Fibroblast of mammary gland (primary cell): ENCODE measurements at regions not wholly inside any gene's neighbourhood (a gene's known extent, or its start where the extent isn't known, plus 50 kb on each side); places are given as distances from the start of the nearest gene placed in this dataset.

ENCODE experiments used
- DNase-seq: peaks from one replicate; pipeline ENCODE4 v3.0.0-alpha.2; 2010; ENCODE audit warnings: low read depth
- H3K4me3 ChIP-seq: 2 replicates; pipeline ENCODE4 v1.5.1; 2011; ENCODE audit warnings: low read depth, mild to moderate bottlenecking, low read length, moderate library complexity; ENCODE audit not compliant: control insufficient read depth
- TF ChIP-seq, protein P1 (sequence below): conservative IDR thresholded peaks from 2 replicates; pipeline ENCODE4 v1.5.1; 2011; ENCODE audit warnings: low read depth, low read length, inconsistent platforms; ENCODE audit not compliant: control insufficient read depth, insufficient read depth

DNA sequence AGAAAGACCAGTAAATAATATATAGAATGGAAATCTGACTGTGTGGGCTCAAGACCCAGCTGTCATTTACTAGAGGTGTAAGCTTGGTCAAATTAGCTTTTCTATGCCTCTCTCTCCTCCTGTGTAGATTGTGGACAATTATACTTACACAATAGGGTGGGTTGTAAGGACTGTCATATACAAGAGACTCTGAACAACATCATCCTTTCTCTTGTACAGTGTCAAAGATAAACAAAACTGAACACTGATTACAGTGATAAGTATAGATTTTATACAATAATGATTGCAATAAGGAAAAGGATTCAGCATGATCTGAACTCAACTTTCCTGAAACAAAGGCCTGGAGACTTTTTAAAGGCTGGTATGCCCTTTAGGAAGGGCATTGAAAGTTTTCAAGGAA is 429.2 kb upstream of the HS3ST1 start:
- DNase-seq, result no peak
- H3K4me3 ChIP-seq, result no peak overlapping the region
- TF ChIP-seq, protein P1, sequence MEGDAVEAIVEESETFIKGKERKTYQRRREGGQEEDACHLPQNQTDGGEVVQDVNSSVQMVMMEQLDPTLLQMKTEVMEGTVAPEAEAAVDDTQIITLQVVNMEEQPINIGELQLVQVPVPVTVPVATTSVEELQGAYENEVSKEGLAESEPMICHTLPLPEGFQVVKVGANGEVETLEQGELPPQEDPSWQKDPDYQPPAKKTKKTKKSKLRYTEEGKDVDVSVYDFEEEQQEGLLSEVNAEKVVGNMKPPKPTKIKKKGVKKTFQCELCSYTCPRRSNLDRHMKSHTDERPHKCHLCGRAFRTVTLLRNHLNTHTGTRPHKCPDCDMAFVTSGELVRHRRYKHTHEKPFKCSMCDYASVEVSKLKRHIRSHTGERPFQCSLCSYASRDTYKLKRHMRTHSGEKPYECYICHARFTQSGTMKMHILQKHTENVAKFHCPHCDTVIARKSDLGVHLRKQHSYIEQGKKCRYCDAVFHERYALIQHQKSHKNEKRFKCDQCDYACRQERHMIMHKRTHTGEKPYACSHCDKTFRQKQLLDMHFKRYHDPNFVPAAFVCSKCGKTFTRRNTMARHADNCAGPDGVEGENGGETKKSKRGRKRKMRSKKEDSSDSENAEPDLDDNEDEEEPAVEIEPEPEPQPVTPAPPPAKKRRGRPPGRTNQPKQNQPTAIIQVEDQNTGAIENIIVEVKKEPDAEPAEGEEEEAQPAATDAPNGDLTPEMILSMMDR, result no peak

GRCh38 chr4:11847167-11847566 is 418.5 kb upstream of the HS3ST1 start:
- TF ChIP-seq, protein P1, result no peak
- H3K4me3 ChIP-seq, result no peak overlapping the region
- DNase-seq, result no peak

DNA sequence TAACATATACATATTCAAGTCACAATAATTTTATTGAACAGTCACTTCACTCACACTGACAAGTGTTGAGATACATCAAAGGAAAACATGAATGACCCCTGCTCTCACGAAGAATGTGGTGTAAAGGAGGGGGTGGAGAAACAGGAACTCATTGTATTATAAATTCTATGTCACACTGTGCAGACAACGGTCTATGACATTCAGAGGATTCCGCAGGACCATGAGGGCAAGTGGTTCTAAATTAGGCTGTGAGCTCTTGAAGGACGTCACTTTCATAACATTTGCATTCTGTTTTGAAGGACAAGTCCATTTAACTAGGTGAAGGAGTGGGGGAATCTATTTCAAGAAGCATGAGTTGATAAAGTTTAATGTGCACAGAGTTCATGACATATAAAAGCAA is 415.2 kb upstream of the HS3ST1 start:
- no peak for DNase-seq
- H3K4me3 ChIP-seq, result no peak overlapping the region
- TF ChIP-seq, protein P1, result no peak

DNA sequence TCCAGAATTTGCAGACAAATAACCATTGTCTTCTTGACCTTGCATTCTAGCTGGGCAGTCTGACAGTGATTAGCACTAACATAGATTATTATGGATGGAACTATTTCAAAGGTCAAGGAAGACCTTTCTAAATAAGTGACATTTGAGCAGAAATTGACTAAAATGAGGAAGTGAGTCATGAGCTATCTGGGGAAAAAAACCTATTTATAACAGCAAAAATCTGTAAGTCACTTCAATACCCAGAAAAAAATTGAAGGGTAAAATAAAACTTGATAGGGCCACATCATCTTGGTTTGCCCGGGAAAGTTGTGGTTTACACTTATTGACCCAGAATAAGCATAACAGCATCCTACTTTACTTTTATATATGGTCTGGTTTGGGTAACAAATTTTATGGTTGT is 414.6 kb upstream of the HS3ST1 start:
- TF ChIP-seq, protein P1, result no peak
- no peak for DNase-seq
- H3K4me3 ChIP-seq, result no peak overlapping the region

DNA sequence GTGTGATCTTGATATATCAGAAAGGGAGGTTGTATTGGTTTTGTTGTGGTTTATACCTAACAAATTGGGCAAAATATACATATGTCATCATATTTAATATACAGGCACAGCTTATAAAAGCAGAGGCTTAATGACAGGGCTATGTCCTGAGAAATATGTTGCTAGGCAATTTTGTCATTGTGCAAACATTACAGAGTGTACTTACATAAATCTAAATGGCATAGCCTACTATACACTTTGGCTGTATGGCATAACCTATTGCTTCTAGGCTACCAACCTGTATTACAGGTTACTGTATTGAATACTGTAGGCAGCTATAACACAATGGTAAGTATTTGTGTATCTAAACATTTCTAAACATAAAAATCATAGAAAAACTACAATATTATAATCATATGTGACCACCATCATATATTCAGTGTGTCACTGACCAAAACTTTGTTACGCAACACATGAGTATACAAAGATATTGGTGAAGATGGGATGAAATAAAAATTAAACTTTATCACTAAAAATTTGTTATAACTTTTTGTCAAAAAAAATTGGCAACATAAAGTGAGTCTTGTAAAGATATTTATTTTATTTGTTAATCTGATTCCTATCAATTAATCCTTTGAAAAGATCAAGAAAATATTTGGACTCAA is 414.0 kb upstream of the HS3ST1 start:
- TF ChIP-seq, protein P1, result no peak
- H3K4me3 ChIP-seq, result no peak overlapping the region
- DNase-seq, result no peak

DNA sequence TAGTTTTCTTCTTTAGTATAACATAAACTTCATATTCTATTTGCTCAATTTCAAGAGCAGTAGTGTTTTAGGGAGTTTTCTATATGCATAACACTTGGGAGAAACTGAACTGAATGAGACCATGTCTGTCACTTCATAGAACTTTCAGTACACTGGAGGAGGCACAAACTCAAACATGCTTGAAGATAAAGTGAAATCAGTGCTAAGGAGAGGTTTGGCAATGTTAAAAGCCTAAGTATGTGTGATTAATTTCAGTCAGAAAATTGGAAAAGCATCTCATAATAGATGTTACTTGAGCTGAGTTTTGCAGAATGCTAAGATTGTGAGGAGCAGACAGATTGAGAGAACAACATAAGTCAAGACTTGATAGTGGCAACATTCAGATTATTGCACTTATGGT is 411.2 kb upstream of the HS3ST1 start:
- TF ChIP-seq, protein P1, result no peak
- no peak overlapping the region for H3K4me3 ChIP-seq
- DNase-seq, result no peak

DNA sequence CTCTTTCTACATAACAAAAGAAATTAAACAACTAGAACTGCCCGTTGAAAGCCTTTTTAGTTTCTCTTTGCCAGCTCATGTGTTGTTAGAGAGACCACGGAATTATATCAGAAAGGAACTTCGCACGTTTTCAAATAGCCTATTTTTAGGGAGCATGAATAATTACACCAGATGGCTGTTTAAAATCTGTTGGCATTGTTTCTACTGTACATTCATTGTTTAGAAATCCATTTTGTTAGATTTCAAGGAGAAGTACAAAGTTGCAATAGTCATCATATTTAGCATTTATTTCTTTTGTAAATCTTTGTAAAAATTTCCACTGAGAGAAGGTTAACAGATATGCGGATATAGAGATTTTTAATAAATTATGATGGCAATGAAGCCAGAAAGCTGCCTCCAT is 403.0 kb upstream of the HS3ST1 start:
- H3K4me3 ChIP-seq, result no peak overlapping the region
- TF ChIP-seq, protein P1, result no peak
- peak; percentile 2 for DNase-seq
